GM21529 (cell line): ENCODE measurements at regions not wholly inside any gene's neighbourhood (a gene's known extent, or its start where the extent isn't known, plus 50 kb on each side); places are given as distances from the start of the nearest gene placed in this dataset.

Experiments used
- ATAC-seq: cut with Tn5 transposase; IDR thresholded peaks from one replicate; pipeline ENCODE4 v1.9.1; 2021; ENCODE audit not compliant: unreplicated experiment

DNA sequence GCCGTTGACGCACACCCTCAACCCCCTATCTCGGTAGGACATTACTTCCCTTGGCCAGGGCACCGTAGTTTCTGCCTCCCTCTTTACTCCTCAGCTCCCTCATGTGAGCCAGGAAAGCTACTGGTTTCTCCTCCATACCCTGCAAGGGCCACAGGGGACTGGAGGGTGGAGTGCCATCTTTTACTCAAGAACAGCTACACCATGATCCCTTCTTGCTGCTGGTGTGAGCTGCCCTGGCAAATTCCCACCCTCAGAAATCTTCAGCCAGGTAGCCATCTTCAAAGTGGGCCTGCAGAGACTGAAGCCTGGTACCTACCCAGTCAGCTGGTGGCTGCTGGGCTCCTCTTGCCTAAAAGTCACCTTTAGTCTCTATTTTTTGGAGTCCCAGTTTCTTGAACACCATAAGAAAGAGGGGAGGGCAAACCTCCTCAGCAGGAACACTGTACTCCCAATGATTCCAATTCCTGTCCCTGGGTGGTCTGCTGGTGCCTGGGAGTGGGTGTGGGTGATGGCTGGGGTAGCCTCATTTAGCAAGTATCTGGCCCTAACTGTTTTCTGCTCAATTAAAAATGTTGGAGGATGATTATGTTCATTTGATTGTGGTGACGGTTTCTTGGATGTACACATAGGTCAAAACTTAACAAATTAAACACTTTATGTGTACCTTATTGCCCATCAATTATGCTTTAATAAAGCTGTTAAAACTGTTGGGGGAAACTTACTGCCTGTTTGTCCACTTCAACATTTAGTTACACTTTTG is 105.0 kb upstream of the NPY start:
- no peak for ATAC-seq

- ATAC-seq: no peak
Measured at GRCh38 chr7:24191362-24191761, 92.6 kb upstream of the NPY start.

GRCh38 chr7:24192053-24192452 is 91.9 kb upstream of the NPY start:
- ATAC-seq: no peak

GRCh38 chr7:24192691-24193090 is 91.3 kb upstream of the NPY start:
- ATAC-seq: no peak

- no peak for ATAC-seq
Measured at GRCh38 chr7:24197852-24198251, 86.1 kb upstream of the NPY start.

GRCh38 chr7:24199978-24200377 is 84.0 kb upstream of the NPY start:
- no peak for ATAC-seq

DNA sequence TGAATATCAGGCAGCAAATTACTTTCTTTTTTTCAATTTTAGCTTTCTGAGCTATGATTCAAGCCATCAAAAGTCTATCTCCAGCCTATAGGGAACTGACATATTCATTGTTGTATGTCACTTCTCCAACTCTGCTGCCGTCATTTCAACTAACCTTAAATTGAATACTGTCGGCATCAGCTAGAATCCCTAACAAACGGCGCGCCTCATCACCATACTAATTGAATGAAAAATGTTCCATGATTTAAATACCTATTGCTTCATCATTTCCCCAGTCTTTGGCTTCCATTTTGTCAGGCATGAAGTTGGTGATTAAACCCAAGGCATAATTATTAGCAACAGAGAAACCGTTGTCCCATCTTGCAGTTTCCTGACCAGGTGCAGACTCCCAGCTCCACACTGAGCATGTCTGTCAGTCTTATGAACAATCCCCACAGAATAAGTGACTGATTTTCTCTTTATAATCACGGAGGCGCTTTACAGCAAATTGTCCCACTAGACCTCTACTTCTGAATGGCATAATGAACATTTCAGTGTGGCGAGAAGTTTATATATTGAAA is 83.5 kb upstream of the NPY start:
- no peak for ATAC-seq

GRCh38 chr7:24201226-24201625 is 82.8 kb upstream of the NPY start:
- ATAC-seq: no peak

DNA sequence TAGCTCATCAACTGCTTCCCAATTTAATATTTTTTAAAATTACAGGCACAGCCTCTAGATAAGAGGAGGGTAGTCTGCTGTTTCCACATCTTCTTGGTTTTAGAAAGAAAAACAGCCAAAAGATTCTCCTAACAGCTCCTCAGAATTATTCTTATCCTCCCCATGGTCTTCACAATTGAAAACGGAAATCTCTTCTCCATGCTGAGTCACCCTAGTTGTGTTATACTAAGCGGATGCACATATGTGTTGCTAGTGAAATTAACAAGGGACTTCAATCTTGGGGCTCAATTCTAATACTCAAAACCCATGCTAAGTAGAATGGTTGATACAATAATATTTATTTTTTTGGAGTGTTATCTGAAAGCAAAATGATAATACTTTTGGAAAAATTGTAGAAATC is 71.9 kb upstream of the NPY start:
- no peak for ATAC-seq

- no peak for ATAC-seq
Measured at GRCh38 chr7:24213311-24213710, 70.7 kb upstream of the NPY start.

DNA sequence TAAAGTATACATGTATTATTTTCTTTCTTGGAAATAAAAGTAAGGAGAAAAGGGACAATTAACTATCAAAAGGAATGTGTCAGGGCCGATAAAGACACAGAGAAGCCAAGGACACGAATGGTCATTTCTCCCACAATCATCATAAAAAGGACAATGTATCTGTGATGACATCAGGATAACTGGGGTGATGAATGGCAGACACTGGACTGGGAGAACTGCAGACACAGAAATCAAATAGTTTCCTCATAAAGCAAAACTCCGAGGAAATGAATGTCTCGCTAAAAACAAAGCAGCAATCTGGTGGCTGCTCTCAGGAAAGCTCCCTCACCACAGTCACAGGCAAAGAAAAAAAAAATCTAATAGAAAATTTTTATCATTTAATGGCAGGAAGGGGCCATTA is 69.3 kb upstream of the NPY start:
- ATAC-seq: no peak

DNA sequence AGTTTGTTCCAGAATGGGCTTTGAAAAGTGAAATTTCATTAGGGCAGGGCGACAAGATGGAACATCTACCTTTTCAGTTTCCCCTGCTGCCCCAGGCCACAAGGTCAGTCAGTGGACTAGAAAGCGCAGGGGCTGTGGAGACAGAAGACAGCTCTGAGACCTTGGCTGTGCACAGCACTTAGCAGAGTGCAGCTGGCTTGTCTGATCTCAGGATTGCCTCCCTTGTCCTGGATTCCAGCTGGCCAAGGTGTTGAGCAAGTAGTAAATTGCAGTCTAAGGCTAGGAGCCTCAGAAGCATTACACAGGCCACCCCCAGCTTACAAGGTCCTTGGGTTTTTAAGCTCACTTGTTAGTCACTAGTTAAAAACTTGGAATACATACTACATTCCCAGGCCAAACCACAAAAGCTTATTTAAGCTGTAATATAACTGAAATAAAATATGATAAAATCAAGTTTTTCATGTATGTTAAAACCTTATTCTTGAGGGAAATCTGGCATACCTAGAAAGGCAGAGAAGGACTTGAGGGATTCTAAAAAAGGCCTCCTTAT is 67.3 kb upstream of the NPY start:
- no peak for ATAC-seq

DNA sequence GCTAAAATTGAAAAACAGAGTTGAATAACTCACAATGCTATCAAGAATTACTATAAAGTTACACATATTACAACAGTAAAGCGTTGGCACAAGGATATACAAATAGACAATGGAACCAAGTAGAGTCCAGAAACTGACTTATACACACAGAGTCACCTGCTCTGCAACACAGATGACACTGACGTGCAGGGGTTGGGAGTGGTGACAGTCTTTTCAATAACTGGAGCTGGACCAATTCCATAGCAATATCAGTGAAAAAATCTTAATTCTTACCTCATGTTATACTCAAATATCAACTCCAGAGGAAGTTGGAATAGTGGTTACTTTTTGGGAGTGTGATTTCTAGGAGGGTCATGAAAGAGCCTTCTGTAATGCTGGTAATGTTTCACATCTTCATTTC is 62.5 kb upstream of the NPY start:
- ATAC-seq: no peak

- peak; percentile 48 for ATAC-seq
Measured at GRCh38 chr7:24227068-24227467, 56.9 kb upstream of the NPY start.

- ATAC-seq: peak; percentile 82
Measured at GRCh38 chr7:24227603-24228359, 56.2 kb upstream of the NPY start.

DNA sequence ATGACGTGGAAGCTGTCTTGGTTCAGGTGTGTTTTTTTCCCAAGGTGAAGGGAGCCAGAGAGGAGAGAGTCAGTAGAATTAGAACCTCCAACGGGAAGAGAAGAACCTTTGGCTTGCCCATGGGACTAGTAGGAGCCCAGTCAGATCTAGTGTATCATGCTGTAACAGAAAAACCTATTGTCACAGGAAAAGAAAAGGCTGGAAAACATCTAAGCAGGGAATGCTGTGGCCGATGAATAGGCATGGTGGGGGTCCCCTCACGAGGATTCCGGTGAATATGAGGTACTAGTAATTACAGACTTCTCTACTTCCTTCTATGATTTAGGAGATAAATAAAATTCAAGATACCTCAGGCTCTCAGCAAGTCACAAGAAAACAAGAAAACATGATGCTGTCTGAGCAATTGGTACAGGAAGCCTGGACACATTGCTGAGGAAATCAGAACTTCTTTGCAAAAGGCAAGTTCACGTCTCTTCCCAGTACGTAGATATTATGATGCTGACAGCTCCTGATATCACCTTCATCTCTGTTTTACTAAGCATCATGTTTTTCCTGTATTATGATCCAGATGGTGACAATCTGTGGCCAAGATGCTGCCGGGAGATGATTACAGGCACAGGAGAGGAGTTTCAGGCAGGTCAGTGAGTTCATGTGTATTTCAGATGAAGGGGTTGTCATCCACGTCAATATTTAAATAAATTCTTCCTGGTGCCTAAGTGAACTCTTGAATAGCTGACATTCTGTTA is 54.3 kb upstream of the NPY start:
- no peak for ATAC-seq

GRCh38 chr7:24231493-24231892 is 52.5 kb upstream of the NPY start:
- ATAC-seq: no peak

GRCh38 chr7:24233386-24233785 is 50.6 kb upstream of the NPY start:
- ATAC-seq: no peak
